Effector memory CD4-positive, alpha-beta T cell (primary cell): ENCODE measurements at regions not wholly inside any gene's neighbourhood (a gene's known extent, or its start where the extent isn't known, plus 50 kb on each side); places are given as distances from the start of the nearest gene placed in this dataset.

Source experiments
- DNase-seq, 3 donors: peaks; one replicate each; pipeline ENCODE4 v3.0.0-alpha.2; 2020
- H3K27ac ChIP-seq: 2 replicates; pipeline ENCODE4 v1.7.0; 2013; ENCODE audit warnings: mild to moderate bottlenecking, low read length, moderate library complexity; ENCODE audit not compliant: insufficient read depth, poor library complexity, severe bottlenecking
- H3K27me3 ChIP-seq: replicated peaks from 2 replicates; pipeline ENCODE4 v1.7.0; 2013; ENCODE audit warnings: mild to moderate bottlenecking, low read length; ENCODE audit not compliant: insufficient read depth, control insufficient read depth, poor library complexity, severe bottlenecking
- H3K36me3 ChIP-seq: 2 replicates; pipeline ENCODE4 v1.7.0; 2013; ENCODE audit warnings: mild to moderate bottlenecking, low read length, moderate library complexity; ENCODE audit not compliant: control insufficient read depth, insufficient read depth
- H3K4me1 ChIP-seq: 2 replicates; pipeline ENCODE4 v1.7.0; 2013; ENCODE audit warnings: low read length, mild to moderate bottlenecking; ENCODE audit not compliant: control insufficient read depth, insufficient read depth, poor library complexity, severe bottlenecking
- H3K4me3 ChIP-seq: 2 replicates; pipeline ENCODE4 v1.7.0; 2013; ENCODE audit warnings: low read length, low read depth, mild to moderate bottlenecking; ENCODE audit not compliant: insufficient read depth, poor library complexity, severe bottlenecking
- H3K9me3 ChIP-seq: 2 replicates; pipeline ENCODE4 v1.7.0; 2013; ENCODE audit warnings: mild to moderate bottlenecking, low read length, moderate library complexity; ENCODE audit not compliant: control insufficient read depth

GRCh38 chr5:123673107-123673506 is 161.1 kb downstream of the CSNK1G3 start:
- H3K9me3 ChIP-seq: no peaks in the 10 kb centered on the region
- no peak for DNase-seq
- H3K36me3 ChIP-seq: no peaks in the 10 kb centered on the region
- no peak overlapping the region for H3K27ac ChIP-seq
- no peaks in the 10 kb centered on the region for H3K27me3 ChIP-seq
- H3K4me1 ChIP-seq: no peaks in the 10 kb centered on the region
- no peak overlapping the region for H3K4me3 ChIP-seq

- no peaks in the 10 kb centered on the region for H3K27me3 ChIP-seq
These were observed 159.9 kb downstream of the CSNK1G3 start for GRCh38 chr5:123671711-123672456.

GRCh38 chr5:123671042-123671441 is 159.1 kb downstream of the CSNK1G3 start:
- no peak overlapping the region for H3K4me3 ChIP-seq
- DNase-seq: peak in 1 of 3 donors; percentile 20
- H3K9me3 ChIP-seq: no peaks in the 10 kb centered on the region
- H3K27ac ChIP-seq: no peak overlapping the region
- no peaks in the 10 kb centered on the region for H3K36me3 ChIP-seq
- no peaks in the 10 kb centered on the region for H3K27me3 ChIP-seq
- no peaks in the 10 kb centered on the region for H3K4me1 ChIP-seq

More at GRCh38 chr5:123671711-123672456, 159.9 kb downstream of the CSNK1G3 start:
- no peaks in the 10 kb centered on the region for H3K36me3 ChIP-seq
- no peak overlapping the region for H3K4me3 ChIP-seq
- H3K27ac ChIP-seq: no peak overlapping the region
- H3K9me3 ChIP-seq: no peaks in the 10 kb centered on the region
- no peak for DNase-seq
- H3K4me1 ChIP-seq: no peaks in the 10 kb centered on the region
